Fibroblast of skin of left biceps (primary cell): ENCODE measurements at regions not wholly inside any gene's neighbourhood (a gene's known extent, or its start where the extent isn't known, plus 50 kb on each side); places are given as distances from the start of the nearest gene placed in this dataset.

ENCODE experiments used
- DNase-seq, 2 experiments: peaks; one replicate each; pipeline ENCODE4 v3.0.0-alpha.2; 2013; ENCODE audit warnings: low read depth in 2 of 2

GRCh38 chr12:94753036-94753679, 102.8 kb upstream of the TMCC3 start:
- no peak for DNase-seq

DNA sequence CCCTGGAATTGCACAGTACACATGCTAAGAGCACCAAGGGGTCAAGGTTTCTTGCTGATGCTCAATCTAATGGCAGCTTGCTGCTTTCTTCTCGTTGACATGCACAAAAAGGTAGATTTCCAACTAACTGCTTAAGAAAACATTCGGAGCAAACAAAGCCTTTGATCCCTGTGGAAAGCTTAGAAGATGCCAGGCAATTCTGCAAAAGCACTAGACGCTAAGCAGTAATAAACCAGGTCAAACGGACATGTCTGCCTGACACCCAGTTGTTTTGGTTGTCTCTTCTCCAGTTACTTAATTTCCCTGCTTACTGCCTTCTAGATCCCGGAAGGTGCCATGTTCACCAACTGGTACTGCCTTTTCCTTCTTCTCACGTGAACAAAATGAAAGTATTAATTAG, 100.5 kb upstream of the TMCC3 start:
- no peak for DNase-seq

DNA sequence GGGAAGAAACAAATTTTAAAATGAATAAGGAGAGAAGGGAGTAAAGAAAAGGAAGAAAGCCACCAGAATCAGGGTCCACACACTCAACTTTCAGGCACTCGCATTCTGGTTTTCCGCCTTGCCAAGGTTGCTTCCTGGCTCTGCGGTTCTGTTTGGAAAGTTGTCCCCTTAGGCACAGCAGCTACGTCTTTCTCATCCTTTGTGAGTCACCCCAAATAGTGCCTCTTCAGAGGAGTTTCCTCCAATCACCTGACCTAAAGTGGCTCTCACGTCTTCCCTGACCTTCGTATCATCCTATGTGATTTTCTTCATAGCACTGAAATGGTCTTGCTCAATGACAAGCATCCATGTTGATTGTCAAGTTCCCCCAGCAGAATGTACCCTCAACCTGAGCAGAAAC, 99.5 kb upstream of the TMCC3 start:
- no peak for DNase-seq

DNA sequence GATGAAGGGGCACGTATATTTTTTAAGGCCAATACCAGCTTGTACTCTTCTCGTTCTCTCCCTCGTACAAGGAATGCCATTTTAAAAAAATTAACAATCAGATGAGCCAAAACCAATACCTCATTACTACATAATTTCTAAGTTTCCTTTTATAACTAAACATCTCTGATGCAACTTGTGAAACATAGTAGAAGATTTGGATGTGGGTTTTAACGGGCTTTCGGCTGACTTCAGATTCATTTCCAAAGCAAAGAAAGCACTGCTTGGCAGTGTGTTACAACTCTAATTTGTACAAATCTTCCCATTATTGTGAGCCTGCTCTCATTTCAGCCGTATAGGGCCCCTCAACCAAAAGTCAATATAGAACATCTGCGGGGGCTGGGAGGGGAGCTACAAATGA, 99.1 kb upstream of the TMCC3 start:
- no peak for DNase-seq

DNA sequence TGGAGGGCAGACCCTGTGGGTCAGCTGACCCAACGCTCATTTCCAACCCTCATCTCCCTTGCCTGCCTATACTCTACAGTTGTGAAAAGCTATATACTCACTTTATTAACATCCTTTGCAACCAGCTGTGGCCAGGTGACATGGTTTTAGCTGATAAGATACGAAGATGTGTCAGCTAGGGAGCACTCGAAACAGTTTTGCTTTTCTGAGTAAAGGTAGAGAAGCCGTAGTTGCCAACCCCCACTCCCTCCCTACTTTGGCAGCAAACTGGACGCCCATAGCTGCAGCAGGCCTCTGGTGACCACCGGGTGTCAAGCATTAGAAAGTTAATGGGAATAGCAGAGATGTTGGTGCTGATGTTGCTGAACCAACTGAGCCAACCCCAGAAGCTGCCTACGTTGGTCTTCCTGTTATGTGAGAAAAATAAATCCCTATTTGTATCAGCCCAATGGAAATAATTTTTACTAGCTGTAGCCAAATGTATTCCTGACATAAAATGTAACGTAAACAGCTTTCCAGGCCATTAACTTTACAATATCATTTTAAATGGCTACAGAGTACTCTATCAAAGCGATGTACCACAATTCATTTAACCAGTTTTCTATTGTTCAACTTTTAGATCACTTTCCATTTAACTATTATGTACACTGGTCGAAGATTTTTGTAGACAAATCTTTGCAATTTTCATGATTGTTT, 98.5 kb upstream of the TMCC3 start:
- DNase-seq, result no peak

DNA sequence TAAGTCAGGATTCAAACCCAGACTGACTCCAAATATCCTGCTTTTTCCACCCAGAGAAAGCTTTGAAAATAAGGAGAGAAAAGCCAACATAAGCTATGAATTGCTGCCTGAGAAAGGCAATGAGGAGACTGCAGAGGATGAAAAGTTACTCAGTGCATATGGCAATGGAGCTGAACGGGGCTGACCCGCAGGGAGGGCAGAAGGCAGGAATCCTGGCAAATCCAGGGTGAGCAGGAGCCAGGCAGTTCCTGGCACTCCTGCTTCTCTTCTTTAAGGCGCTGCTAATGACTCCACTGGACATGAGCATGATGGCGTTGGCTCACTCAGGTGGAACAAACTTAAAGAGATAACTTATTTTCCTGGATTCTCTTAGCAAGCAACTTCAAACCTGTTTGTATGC, 95.2 kb upstream of the TMCC3 start:
- DNase-seq, result no peak

DNA sequence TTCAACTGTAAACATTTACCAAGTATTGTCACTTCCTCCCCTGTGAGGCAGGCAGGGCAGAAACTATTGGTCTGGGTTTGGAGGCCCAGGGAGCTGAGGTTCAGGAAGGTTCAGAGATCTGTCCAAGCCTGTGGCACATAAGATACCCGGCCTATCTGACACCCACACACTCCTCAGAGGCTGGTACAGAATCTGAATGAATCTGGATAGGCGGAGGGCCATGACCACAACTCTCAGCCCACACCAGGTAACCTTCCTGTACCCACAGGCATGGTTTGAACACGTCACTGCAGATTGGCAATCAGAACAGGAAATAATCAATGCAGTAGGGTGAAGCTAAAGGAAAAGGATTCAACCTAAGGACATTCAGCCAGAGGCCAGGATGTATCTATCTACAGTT, 92.8 kb upstream of the TMCC3 start:
- DNase-seq, result no peak

GRCh38 chr12:94740601-94741362, 90.4 kb upstream of the TMCC3 start:
- DNase-seq, result no peak

DNA sequence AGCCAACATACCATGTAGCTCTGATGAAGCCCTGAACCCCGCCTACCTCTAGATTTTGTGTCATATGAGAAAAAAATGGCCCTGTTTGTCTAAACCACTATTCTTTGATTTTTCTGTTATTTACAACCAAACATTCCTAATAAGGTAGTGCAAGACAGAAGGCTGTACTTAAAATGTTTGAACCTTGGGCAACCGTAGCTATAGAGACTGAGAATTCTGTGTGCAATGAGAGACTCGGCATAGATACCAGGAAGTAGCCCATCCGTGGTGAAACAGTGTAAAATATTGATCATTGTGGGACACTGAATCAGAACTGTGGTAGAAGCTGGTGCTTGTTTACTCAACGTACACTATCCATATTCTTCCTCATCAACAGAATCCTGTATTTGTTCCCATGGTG, 86.5 kb upstream of the TMCC3 start:
- no peak for DNase-seq

DNA sequence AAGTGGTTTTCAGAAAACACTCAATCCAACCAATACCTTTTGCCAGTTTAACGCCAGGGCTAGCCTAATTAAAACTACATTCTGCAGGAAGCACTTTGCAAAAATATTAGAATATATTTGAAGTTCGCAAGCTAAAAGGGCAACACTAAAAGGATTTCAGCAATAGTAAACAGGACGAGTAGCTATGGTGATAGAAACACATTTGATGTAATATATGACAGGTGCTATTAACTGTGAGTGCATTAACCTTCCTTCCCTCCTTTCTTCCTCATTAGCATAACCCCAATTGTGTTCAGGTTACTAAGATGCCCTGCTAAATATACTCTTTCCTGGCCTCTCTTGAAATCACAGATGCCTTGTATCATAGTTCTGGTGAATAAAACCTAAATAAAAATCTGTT, 85.6 kb upstream of the TMCC3 start:
- no peak for DNase-seq

GRCh38 chr12:94733727-94734126, 83.4 kb upstream of the TMCC3 start:
- DNase-seq, result no peak

DNA sequence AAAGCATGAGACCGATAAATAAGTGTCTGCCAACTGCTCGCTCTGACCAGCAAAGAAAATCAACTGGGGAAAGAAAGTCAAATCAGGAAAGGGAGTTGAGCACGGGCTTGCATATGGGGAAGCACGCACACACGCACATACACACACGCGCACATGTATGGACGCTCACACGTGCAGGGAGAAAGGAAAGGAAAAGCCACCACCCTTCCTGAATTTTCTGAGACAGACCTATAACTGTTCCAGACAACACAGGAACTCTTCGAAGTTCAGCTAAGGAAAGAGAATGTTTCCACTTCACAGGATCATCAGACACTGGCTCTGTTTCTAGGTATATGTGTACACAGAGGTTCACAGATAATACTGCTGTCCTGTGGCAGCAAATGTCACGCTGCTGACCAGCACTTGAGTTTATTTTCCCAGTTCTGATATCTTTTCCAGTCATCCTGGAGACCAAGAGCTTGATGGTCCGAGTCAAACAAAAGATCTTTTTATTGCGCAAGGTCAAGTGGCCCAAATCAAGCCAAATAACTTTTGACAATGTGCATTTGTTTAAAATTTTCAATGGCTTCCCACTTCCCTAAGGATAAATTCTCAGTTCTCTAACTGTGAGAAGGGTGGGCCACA, 82.1 kb upstream of the TMCC3 start:
- no peak for DNase-seq

- no peak for DNase-seq
These were observed 81.5 kb upstream of the TMCC3 start for GRCh38 chr12:94731733-94732360.

DNA sequence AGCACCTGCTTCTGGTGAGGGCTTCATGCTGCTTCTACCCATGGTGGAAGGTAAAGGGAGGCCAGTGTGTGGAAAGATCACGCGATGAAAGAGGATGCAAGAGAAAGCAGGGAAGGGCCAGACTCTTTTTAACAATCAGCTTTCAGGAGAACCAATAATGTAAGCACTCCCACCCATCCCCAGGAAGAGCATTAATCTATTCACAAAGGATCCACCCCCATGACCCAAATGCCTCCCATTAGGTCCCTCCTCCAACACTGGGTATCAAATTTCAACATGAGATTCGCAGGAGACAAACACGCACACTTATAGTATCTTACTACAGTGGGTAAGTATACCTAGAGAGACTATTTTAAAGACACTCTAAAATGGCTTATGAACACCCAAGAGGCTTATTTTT, 80.5 kb upstream of the TMCC3 start:
- DNase-seq, result no peak

DNA sequence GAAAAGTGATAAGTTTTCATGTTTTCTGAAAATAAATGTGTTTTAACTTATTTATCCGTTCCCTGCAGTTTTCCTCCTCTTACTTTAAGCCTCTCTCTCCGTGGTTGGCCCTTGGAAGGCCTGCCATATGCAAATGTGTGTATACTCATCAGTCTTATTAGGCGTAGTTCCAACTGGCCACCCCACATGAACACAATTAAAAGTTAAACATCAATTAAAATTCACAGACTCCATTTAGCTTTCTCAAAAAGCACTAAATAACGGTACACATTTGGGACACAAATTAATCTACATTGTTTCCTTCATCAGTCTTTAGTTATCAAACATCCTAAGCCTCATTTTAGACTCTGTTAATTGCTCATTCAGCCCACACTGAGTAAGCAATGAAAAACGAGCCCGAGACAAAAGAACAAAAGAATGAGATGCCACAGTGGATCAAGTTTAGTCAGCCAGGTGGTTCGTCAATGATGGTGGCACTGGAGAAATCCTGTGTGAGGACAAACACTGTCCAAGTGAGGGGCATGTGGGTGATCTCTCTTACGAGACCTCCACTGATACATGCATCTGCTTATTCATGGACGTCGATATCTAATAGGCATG, 76.0 kb upstream of the TMCC3 start:
- no peak for DNase-seq

DNA sequence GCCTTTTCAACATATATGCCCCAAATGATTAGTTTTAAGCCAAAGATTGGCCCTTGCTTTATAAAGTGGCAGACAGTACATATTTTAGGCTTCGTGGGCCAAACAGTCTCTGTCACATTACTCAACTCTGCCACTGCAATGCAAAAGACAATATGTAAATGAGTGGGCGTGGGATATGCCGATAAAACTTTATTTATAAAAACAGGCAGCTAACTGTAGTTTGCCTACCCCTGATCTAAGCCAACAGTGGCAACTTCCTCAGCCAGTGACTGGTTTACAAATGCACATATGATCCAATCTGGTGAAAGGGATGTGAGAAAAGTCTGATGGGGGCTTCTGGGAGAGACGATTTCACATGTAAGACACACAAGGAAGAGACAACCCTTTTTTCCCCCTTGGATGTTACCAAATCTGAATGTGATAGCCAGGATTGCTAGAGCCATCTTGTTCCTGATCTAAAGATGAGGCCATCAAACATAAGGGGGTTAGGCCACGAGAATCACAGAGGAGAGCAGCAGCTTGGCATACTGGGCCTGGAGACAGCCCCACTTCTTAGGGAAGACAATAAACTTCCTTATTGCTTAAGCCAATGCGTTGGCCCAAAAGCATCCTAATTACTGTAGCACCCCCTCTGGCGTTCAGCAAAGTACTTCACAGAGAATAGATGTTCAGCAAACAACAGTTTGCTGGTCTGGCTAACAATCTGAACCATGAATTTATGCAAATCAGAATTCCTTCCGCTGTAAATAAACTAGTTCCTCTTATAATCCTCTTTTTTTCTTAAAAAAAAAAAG, 75.2 kb upstream of the TMCC3 start:
- no peak for DNase-seq

DNA sequence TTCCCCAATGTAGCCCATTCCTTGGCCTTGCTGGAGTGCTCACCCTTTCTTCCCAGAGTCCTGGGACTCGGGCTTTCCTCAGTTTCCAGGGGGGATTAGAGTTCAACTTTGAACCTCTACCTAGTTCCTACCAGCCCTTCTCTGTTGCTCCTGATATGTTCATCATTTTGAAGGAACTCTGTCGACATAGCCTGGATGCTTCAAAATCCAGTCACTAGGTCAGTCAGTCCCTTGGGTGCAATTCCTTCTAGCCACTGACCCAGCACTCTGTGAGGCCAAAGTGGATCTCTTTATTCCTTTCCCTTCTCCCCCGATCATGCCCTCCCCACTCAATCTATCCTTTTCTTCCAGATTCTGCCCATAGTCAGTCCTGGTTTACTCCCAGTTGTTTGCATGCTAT, 72.3 kb upstream of the TMCC3 start:
- no peak for DNase-seq

- DNase-seq, result no peak
These were observed 70.8 kb upstream of the TMCC3 start for GRCh38 chr12:94721173-94721572.

- DNase-seq, result no peak
These were observed 67.8 kb upstream of the TMCC3 start for GRCh38 chr12:94718114-94718513.

GRCh38 chr12:94717656-94718055, 67.3 kb upstream of the TMCC3 start:
- no peak for DNase-seq

- DNase-seq, result no peak
These were observed 66.8 kb upstream of the TMCC3 start for GRCh38 chr12:94717108-94717507.
